Neural progenitor cell (in vitro differentiated cells): ENCODE measurements at regions not wholly inside any gene's neighbourhood (a gene's known extent, or its start where the extent isn't known, plus 50 kb on each side); places are given as distances from the start of the nearest gene placed in this dataset.

Experiments used
- DNase-seq: peaks from one replicate; pipeline ENCODE4 v3.0.0-alpha.2; 2016; ENCODE audit warnings: low spot score
- H2AFZ ChIP-seq: fragments of 200-600 bp; sonication (generic); replicated peaks from 2 replicates; pipeline ENCODE4 v1.6.1; 2016; ENCODE audit warnings: antibody characterized with exemption
- H3F3A ChIP-seq: fragments of 200-600 bp; sonication (generic); 2 replicates; pipeline ENCODE4 v1.6.1; 2016; ENCODE audit warnings: antibody characterized with exemption, low read depth
- H3K27ac ChIP-seq: fragments of 200-600 bp; sonication (generic); 2 replicates; pipeline ENCODE4 v1.5.1; 2016; ENCODE audit warnings: mild to moderate bottlenecking
- H3K27me3 ChIP-seq: fragments of 200-600 bp; sonication (generic); 2 replicates; pipeline ENCODE4 v1.6.1; 2016; ENCODE audit warnings: mild to moderate bottlenecking, moderate library complexity
- H3K36me3 ChIP-seq: fragments of 200-600 bp; sonication (generic); 2 replicates; pipeline ENCODE4 v1.5.1; 2016
- H3K4me1 ChIP-seq: fragments of 200-600 bp; sonication (generic); 2 replicates; pipeline ENCODE4 v1.6.1; 2016; ENCODE audit warnings: mixed run types
- H3K4me2 ChIP-seq: fragments of 200-600 bp; sonication (generic); 2 replicates; pipeline ENCODE4 v1.6.1; 2016
- H3K4me3 ChIP-seq: fragments of 200-600 bp; sonication (generic); 2 replicates; pipeline ENCODE4 v1.5.1; 2016
- H3K79me2 ChIP-seq: fragments of 200-600 bp; sonication (generic); 2 replicates; pipeline ENCODE4 v1.6.1; 2016; ENCODE audit warnings: low read depth
- H3K9ac ChIP-seq: fragments of 200-600 bp; sonication (generic); 2 replicates; pipeline ENCODE4 v1.6.1; 2016
- H3K9me3 ChIP-seq: fragments of 200-600 bp; sonication (generic); 2 replicates; pipeline ENCODE4 v1.5.1; 2016; ENCODE audit warnings: low read depth
- H4K20me1 ChIP-seq: fragments of 200-600 bp; sonication (generic); 2 replicates; pipeline ENCODE4 v1.6.1; 2016; ENCODE audit warnings: low read depth
- H3K27ac Mint-ChIP-seq: 3 replicates; pipeline ENCODE4 v1.8.0; 2021; ENCODE audit warnings: mixed read lengths
- H3K27me3 Mint-ChIP-seq: 2 replicates; pipeline ENCODE4 v1.8.0; 2022; ENCODE audit warnings: low read depth, mild to moderate bottlenecking, inconsistent platforms, moderate library complexity, mixed read lengths; ENCODE audit not compliant: insufficient read depth
- H3K36me3 Mint-ChIP-seq: 3 replicates; pipeline ENCODE4 v1.8.0; 2021; ENCODE audit warnings: mixed read lengths
- H3K4me1 Mint-ChIP-seq: 3 replicates; pipeline ENCODE4 v1.8.0; 2021; ENCODE audit warnings: mixed read lengths
- H3K4me3 Mint-ChIP-seq: 3 replicates; pipeline ENCODE4 v1.8.0; 2021; ENCODE audit warnings: mild to moderate bottlenecking, moderate library complexity, mixed read lengths
- H3K9me3 Mint-ChIP-seq: 3 replicates; pipeline ENCODE4 v1.8.0; 2020; ENCODE audit warnings: mixed read lengths
- CTCF ChIP-seq: fragments of 200-600 bp; sonication (generic); IDR thresholded peaks from 2 replicates; pipeline ENCODE4 v1.5.1; 2017; ENCODE audit warnings: antibody characterized with exemption, mild to moderate bottlenecking
- EZH2 ChIP-seq: fragments of 200-600 bp; sonication (generic); IDR thresholded peaks from 2 replicates; pipeline ENCODE4 v1.6.1; 2017; ENCODE audit warnings: antibody characterized with exemption, mild to moderate bottlenecking, moderate library complexity
- EZH2phosphoT487 ChIP-seq: fragments of 200-600 bp; sonication (generic); IDR thresholded peaks from 2 replicates; pipeline ENCODE4 v1.6.1; 2017; ENCODE audit warnings: antibody characterized with exemption

DNA sequence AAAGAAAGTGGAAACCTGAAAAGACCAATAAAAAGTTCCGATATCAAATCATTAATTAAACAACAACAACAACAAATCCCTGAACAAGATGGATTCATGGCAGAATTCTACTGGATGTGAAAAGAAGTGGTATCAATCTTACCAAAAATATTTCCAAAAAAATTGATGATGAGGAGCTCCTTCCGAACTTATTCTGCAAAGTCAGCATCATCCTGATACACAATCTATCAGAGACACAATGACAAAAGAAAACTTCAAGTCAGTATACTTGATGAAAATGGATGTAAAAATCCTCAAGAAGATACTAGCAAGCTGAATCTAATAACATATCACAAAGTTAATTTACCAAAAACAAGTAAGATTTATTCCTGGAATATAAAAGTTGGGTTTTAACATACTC, 881.8 kb downstream of the SI start:
- H3K4me3 Mint-ChIP-seq = no peak overlapping the region
- H3K4me1 ChIP-seq = peaks cover 8% of the 10 kb centered on the region
- H3K4me3 ChIP-seq = no peak overlapping the region
- H2AFZ ChIP-seq = no peak overlapping the region
- no peak for DNase-seq
- no peak overlapping the region for H3K27ac Mint-ChIP-seq
- no peaks in the 10 kb centered on the region for H3F3A ChIP-seq
- no peaks in the 10 kb centered on the region for H4K20me1 ChIP-seq
- H3K36me3 Mint-ChIP-seq = no peaks in the 10 kb centered on the region
- no peaks in the 10 kb centered on the region for H3K9me3 ChIP-seq
- TF ChIP-seq EZH2phosphoT487 (no peak), CTCF (no peak), EZH2 (no peak)
- no peak overlapping the region for H3K4me2 ChIP-seq
- H3K9me3 Mint-ChIP-seq = peaks cover 2% of the 10 kb centered on the region
- H3K27me3 Mint-ChIP-seq = no peaks in the 10 kb centered on the region
- H3K36me3 ChIP-seq = no peaks in the 10 kb centered on the region
- no peaks in the 10 kb centered on the region for H3K27me3 ChIP-seq
- no peaks in the 10 kb centered on the region for H3K79me2 ChIP-seq
- peaks cover 9% of the 10 kb centered on the region for H3K4me1 Mint-ChIP-seq
- H3K27ac ChIP-seq = no peak overlapping the region
- H3K9ac ChIP-seq = no peak overlapping the region

- Mint-ChIP-seq H3K4me1 (peaks cover 2% of the 10 kb centered on the region), H3K36me3 (no peaks in the 10 kb centered on the region), H3K27me3 (no peaks in the 10 kb centered on the region), H3K4me3 (no peak overlapping the region), H3K27ac (no peak overlapping the region), H3K9me3 (peaks cover 2% of the 10 kb centered on the region)
- TF ChIP-seq CTCF (peak; percentile 54), EZH2 (no peak), EZH2phosphoT487 (no peak)
- H3K27me3 ChIP-seq = no peaks in the 10 kb centered on the region
- no peaks in the 10 kb centered on the region for H3K9me3 ChIP-seq
- H3K79me2 ChIP-seq = no peaks in the 10 kb centered on the region
- no peak overlapping the region for H3K27ac ChIP-seq
- no peak overlapping the region for H3K4me2 ChIP-seq
- DNase-seq = peak; percentile 26
- H3K36me3 ChIP-seq = no peaks in the 10 kb centered on the region
- no peak overlapping the region for H2AFZ ChIP-seq
- H3K4me1 ChIP-seq = no peaks in the 10 kb centered on the region
- H3F3A ChIP-seq = no peaks in the 10 kb centered on the region
- H4K20me1 ChIP-seq = no peaks in the 10 kb centered on the region
- no peak overlapping the region for H3K9ac ChIP-seq
- H3K4me3 ChIP-seq = no peak overlapping the region
Observed at GRCh38 chr3:164194842-164195241, 883.5 kb downstream of the SI start.

GRCh38 chr3:164192974-164193373, 885.3 kb downstream of the SI start:
- H3K27me3 ChIP-seq = no peaks in the 10 kb centered on the region
- H4K20me1 ChIP-seq = no peaks in the 10 kb centered on the region
- Mint-ChIP-seq H3K27ac (no peak overlapping the region), H3K4me3 (no peak overlapping the region), H3K9me3 (peaks cover under 1% of the 10 kb centered on the region), H3K4me1 (no peaks in the 10 kb centered on the region), H3K36me3 (no peaks in the 10 kb centered on the region), H3K27me3 (no peaks in the 10 kb centered on the region)
- DNase-seq = no peak
- no peaks in the 10 kb centered on the region for H3F3A ChIP-seq
- H3K4me3 ChIP-seq = no peak overlapping the region
- no peak overlapping the region for H3K4me2 ChIP-seq
- TF ChIP-seq EZH2 (no peak), CTCF (no peak), EZH2phosphoT487 (no peak)
- no peaks in the 10 kb centered on the region for H3K9me3 ChIP-seq
- no peaks in the 10 kb centered on the region for H3K4me1 ChIP-seq
- H2AFZ ChIP-seq = no peak overlapping the region
- no peaks in the 10 kb centered on the region for H3K36me3 ChIP-seq
- no peak overlapping the region for H3K27ac ChIP-seq
- H3K79me2 ChIP-seq = no peaks in the 10 kb centered on the region
- H3K9ac ChIP-seq = no peak overlapping the region

DNA sequence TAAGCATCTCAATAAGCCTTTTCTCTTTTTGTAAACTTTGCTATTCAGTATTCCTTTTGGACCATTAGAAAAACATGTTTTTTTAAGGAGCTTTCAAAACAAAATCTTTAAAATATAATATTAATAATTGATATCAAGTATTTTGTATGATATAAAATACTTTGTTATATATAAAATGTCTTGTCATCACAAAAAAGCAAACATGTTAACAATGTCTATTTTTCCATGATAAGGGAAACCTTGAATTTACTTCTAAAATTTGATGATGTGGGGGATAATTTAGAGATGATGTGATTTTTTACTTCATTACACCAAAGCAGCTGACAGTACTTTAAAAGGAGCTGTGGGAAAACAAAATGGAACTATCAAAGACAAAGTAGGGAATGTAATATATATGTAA, 887.7 kb downstream of the SI start:
- no peaks in the 10 kb centered on the region for H4K20me1 ChIP-seq
- TF ChIP-seq EZH2 (no peak), CTCF (no peak), EZH2phosphoT487 (no peak)
- H3K79me2 ChIP-seq = no peaks in the 10 kb centered on the region
- no peaks in the 10 kb centered on the region for H3K4me1 ChIP-seq
- no peak overlapping the region for H2AFZ ChIP-seq
- H3K4me2 ChIP-seq = no peak overlapping the region
- DNase-seq = no peak
- no peak overlapping the region for H3K9ac ChIP-seq
- Mint-ChIP-seq H3K27me3 (no peaks in the 10 kb centered on the region), H3K36me3 (no peaks in the 10 kb centered on the region), H3K4me1 (no peaks in the 10 kb centered on the region), H3K27ac (no peak overlapping the region), H3K9me3 (no peaks in the 10 kb centered on the region), H3K4me3 (no peak overlapping the region)
- H3K27ac ChIP-seq = no peak overlapping the region
- no peak overlapping the region for H3K4me3 ChIP-seq
- no peaks in the 10 kb centered on the region for H3K9me3 ChIP-seq
- no peaks in the 10 kb centered on the region for H3K36me3 ChIP-seq
- no peaks in the 10 kb centered on the region for H3K27me3 ChIP-seq
- no peaks in the 10 kb centered on the region for H3F3A ChIP-seq
